ENCODE measurements at regions not wholly inside any gene's neighbourhood (a gene's known extent, or its start where the extent isn't known, plus 50 kb on each side); places are given as distances from the start of the nearest gene placed in this dataset.
"Not testable (repeated sequence)": the region's sequence is repeated elsewhere in the genome, so short reads cannot be mapped to it uniquely, and the experiment has no call there.

DNA sequence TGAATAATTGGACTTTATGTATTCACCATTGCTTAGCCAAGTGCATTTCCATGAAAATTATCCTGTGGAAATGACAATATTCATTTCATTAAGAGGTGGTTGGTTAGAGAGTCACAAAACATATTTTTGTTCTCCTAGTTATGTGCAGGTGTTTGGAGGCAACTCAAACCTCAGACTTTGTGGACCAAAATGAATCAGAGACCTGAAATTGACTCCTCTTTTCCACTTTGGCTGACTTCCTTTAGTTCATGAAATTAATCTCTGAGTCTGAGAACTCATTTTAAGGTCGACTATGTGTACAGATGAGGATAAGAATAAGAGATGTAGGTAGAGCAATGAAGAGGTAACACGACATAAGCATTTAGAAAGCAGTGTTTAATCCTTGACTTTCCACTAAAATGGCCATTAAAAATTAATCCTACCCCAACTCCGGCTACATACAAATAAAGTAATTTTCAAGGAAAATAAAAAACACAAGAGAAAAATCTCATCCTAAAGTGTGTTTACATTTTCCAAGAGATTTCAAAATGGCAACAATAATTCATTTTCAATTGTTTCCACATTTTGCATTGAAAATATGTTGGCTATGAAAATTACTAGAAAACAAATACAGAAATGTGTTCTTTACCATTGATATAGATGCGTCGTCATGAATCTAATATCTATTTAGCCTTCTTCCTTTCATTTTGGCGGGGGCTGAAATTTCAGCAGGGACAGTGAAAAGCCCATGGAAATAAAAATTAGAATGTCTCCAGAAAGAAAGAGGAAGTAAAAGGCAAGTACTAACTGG is 185.4 kb upstream of the CSNK1A1L start:
- no peak for DNase-seq

DNA sequence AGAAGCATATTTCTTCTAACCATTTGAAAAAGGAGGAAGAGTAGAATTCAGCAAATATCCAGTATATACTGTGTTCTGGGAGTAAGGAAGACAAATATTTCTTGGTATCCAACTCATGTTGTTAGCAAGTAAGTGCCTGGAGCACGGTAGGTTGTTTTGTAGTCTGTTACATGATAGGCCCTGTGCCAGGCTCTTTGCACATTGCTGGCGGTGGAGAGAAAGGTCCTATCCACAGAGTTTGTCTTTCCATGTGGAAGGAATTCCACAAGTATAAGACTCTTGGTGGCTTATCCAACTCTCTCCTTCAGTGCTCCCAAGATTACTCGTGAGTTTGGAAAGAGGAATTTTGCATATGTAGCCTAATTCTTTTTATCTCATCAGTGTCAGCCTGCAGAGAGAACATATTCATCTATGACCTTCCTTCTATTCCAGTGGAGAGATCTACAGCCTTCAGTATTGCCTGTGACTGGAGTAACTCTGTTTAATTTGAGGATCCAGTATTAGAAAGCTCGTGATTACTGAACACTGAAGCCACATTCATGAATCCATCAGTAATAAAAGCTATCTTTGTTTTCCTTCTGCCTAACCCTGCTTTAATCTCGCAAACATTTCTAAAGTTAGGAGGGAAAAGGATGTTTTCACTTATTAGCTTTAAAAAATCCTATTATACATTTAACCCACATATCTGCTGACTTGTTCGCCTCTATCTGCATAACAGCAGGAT is 183.9 kb upstream of the CSNK1A1L start:
- no peak for DNase-seq

DNA sequence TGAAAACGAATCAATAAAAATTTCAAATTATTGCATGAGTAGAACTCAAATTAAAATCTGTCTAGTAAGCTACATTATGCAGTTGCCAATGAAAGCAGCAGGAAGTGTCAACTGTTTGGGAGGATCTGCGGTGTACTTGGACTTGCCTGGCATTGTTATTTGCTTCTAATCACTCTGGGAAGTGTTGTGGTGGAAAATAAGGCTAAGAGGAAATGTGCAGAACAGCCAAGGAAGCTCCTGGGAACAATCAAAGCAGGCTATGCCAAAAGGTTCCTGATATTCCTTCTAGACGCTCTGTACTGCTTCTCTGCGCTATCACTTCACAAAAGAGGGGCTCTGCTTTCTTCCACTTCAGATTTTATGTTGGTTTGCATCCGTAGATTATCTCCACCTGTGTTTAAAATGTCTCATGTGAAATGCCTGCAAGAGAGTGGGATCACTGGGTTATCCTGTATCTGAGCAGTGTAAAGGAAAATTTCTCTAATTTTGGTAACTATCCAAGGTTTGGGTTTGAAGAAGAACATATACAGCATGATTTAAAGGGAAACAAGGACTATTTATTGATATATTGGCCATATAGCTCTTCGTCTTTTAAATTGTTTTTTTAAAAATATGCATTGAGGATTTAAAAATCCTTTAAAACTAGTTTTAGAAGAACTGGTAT is 182.7 kb upstream of the CSNK1A1L start:
- DNase-seq = no peak

DNA sequence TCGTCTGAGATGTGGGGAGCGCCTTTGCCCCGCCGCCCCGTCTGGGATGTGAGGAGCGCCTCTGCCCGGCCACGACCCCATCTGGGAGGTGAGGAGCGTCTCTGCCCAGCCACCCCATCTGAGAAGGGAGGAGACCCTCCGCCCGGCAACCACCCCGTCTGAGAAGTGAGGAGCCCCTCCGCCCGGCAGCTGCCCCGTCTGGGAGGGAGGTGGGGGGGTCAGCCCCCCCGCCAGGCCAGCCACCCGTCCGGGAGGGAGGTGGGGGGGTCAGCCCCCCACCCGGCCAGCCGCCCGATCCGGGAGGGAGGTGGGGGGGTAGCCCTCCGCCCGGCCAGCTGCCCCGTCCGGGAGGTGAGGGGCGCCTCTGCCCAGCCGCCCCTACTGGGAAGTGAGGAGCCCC is 174.8 kb upstream of the CSNK1A1L start:
- DNase-seq = not testable (repeated sequence)

DNA sequence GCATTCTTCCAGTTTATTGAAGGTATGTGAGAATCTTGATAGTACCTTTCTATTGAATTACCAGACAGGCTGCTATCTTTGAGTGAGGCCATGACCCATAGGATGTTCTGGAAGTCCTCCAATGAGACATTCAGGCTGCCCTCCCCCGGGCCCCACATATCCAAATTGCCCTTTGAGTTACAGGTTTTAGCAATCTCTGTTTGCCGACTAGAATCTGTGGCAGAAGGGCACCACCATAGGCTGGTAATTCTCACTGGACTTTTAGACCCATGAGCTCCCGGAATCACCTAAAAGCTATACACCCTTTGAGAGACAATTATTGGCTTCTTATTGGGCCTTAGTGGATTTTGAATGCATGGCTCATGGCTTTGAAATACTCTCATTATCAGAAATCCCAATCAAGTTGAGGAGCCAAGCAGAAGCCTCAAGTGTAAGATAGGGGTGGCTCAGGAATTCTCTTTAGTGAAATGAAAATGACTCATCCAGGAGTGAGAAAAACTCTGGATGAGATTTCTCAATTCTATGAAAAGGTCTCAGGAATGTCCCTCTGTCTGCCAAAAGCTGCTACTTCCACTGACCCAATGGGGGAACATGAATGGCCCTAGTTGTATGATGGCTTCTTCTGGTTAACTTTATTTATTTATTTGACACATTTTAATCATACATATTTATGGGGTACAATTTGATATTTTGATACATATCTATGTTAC is 172.1 kb upstream of the CSNK1A1L start:
- DNase-seq = no peak

DNA sequence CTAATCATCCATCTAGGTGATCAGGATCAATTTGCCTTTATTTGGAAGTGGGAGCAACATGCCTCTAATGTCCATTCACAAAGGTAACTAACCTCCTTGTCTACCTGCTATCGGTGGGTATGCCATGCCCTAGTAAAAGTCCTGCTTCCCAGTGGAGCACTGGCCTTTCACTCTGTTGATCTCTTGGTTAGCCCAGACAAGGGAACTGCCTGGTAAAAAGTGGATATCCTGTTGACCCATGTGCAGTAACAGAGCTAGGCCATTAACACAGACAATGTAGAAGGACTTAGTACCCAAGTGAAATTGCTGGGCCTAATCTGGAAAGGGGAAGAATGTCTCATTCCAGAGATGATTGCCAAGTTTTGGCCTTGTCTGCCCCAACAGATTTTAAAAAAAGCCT is 171.5 kb upstream of the CSNK1A1L start:
- no peak for DNase-seq

DNA sequence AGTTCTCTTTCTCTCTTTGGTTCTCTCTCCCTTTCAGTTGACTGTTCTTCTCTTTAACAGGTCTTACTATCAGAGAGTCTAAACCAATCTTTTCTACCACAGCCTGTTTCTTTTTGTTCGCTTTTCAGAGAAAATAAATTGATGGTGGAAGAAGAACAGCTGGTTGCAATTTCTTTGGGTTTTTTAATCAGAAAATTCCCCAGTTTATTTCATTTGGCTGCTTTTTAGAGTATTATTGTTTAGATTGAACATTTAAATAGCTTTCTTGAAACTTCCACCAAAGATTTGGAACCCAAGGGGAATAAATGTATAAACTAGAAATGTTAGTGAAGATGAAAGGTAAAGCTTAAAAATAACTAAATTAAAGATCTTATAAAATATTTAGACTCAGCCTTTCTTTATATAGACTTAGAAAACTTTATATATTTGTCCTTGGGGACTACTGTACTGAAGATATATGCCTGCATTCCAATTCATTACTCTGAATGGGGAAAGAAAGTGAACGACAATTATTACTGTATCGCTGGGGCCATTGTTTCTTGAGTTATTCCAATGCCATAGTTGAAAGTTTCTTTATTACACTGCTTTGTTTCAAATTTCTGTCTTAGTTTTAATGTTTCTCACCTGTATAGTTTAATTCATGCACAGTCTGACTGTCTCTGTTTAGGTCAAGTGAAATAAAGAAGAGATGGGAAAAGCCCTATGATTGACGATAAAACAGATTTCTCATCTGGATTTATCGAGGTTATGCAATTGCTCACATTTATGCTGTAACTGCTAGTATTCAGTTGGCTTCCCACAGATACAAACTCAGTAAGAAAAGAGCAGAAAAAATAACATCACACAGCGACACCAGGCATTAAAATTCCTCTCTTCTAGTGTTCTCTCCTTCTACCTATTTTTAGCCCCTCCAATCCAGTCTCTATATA is 169.4 kb upstream of the CSNK1A1L start:
- DNase-seq = no peak

DNA sequence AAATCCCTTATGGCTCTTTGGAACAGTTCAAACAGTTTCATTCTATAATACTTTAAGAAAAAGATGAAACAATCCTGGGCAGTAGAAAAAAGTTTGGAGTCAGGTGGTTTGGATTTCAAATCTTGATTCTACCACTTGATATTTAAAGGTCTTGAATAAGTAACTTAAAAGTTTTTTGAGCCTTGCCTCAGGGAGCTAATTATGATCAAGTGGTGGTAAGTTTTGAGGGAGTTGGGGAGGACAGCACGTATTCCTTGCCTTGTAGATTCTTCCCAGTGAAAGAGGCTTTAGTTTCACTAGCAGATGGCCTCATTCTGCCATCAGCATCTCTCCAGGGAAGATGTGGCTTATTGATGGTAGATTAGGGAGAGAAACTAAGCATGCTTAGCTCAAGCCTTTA is 168.4 kb upstream of the CSNK1A1L start:
- DNase-seq = no peak

DNA sequence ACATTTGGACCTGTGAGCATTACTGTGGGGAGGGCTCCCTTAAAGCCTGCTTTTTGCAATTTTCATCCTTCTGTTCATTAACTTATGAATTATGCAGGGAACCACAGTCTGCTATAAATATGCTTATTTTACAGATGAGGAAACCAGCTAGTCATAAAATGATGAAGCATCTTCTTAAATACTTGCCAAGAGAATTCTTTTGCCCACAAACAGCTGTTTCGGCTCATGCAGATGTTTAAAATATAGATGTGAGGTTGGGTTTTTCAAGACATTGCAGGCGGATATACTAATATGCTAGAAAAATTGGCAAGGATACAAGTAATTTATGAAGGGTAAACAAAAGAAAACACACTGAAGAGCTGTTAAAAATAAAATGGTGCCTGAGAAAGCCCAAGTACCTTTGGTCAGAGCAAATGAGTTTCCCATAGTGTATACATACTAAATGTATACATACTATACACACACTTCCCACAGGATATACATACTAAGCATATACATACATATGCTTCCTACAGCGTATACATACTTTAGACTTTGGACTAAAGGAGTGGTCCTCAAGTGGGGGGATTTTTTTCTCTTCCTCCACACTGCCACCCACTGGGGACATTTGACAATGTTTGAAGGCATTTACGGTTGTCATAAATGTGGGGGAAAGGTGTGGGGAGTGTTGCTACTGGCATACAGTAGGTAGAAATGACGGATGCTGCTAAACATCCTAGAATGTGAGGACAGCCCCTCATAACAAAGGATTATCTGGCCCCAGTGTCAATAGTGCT is 164.9 kb upstream of the CSNK1A1L start:
- no peak for DNase-seq

DNA sequence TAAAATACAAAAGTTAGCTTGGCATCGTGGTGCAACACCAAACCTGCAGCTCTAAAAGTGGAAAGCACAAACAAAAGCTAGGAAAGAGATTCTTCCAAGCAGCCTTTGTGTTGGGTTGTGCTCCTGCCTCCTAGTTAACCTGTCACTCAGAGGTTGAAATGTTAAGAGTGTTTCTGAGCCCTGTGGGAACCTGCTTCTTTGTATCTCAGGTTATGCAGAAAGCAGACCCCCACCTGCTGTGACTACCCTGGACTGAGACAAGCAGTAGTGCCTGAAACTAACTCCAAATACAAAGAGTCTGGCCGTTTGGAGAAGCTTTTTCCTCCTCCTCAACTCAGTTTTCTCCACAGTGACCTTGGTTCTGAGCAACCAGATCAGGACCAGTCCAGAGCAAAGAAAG is 158.4 kb upstream of the CSNK1A1L start:
- no peak for DNase-seq

DNA sequence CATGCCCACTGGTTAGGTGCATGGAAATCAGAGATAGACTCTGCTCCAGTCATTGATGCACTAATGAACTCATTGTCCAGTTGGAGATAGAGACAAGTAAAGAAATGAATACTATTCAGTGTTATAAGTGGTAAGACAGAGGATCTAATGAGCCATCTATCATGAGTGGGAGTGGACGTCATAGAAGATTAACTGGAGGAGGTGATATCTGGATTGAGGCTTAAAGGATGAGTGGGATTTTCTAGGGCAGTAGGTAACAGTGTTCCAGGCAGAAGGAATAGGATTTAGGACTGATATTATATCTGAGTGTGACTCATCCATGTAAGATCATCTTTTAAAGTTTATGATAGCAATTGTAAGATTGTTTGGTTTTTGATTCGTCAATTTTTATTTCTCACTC is 152.2 kb upstream of the CSNK1A1L start:
- DNase-seq = no peak

DNA sequence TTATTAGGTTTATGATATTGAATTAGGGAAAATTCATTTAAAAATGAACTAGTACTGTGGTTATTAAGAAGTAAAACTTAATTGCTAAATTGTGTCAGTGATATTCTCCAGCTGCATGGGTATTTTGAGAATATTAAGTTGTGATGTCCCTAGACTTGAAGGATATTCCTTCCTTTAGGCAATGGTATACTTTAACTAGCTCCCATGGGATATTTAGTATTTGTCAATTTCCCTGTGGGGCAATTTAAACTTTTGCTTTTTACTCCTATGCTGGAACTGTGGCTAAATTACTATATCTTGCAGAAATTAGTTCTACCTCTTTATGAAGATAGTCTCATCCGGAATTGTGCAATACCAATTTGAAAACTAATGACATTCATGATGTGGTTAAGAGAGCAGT is 151.6 kb upstream of the CSNK1A1L start:
- DNase-seq = no peak

DNA sequence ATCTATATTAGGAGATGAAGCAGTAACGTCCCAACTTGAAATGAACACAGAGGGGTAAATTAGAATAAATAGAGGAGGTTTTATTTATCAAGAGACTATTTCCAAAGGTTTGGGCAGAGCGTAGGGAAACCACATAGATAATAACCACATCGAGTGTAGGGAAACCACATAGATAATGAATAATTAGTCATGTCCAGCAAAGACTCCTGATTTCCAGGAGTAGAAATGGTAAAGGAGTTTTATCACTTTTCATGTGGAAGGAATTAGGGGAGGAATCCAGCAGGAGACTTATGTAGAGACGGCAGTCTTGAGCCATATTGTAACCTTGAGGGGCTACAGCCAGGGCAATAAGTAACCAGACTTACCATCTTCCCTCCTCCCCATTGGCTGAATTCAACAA is 136.3 kb upstream of the CSNK1A1L start:
- no peak for DNase-seq

DNA sequence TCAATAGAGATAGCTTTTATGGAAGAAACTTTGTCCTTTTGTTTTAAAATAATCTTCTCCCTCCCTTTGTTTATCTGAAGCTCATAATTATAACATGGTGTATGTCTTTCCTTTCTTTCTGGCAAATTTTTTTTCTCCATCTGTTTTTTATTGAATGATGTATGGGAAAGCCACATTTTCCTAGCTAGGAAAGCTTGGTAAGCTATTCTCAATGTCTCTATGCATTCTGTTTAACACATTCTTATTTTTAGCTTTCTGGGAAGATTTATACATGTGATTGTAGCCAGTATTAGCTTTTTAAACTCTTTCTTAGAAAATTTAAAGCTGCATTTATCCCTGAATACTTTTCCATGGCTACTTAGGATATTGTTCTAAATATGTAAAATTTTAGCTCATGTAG is 124.9 kb upstream of the CSNK1A1L start:
- DNase-seq = no peak

DNA sequence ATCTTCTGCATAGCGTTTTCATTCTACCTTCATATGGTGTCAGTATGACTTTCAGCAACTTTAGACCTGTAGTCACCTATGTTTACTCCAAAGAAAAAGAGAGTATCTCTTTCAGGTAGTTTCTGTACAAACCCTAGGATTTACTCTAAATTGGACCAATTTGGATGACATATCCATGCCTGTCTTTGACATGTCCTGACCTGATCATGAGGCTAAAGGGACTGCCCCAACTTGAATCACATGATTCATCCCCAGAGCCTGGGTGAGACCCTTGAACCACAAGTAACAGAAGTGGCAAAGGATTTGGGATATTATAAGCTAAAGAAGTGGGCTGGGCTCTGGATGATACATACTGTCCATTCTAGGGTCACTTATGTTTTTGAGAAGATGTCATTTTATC is 124.5 kb upstream of the CSNK1A1L start:
- no peak for DNase-seq

DNA sequence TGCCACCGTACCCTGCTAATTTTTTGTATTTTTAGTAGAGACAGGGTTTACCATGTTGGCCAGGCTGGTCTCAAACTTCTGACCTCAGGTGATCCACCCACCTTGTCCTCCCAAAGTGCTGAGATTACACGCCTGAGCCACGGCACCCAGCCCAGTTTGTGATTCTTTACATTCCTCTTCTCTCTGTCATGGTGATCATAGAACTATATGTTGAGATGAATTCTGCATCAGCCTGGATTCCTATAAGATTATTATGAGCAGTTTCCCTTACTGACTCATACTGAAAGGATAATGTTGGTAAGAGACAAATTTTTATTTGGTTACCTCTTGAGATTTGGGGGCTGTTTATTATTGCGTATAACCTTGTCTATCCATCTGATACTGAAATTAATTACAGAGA is 121.5 kb upstream of the CSNK1A1L start:
- no peak for DNase-seq

DNA sequence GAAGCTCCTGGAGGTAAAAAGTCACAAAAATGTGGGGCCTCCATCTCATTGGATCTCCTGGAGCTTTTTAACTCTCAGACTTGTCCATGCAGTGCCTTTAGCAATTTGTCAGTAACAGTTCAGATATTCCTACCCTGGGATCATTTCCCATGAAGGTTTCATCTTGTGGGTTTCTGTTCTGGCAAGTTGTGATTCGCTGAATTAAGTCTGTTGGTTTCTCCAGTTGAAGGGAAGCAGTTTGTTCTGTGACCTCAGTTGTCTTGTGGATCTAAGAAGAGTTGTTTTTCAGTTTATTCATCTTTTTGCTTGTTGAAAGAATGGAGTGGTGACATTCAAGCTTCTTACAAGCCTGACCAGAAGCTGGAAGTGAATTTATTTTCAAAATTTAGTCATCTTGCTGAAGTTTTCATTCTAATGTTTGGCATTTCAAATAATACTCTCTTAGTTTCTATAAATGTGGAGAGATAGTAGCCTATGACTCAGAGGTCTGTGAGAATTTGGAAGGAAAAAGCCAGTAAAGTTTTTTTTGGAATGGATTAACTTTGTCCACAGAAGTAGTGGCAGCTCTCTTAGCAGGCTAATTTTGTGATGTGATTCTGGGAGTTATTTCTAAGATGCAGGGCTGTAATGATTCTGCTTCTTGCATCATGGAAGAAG is 120.1 kb upstream of the CSNK1A1L start:
- DNase-seq = no peak

DNA sequence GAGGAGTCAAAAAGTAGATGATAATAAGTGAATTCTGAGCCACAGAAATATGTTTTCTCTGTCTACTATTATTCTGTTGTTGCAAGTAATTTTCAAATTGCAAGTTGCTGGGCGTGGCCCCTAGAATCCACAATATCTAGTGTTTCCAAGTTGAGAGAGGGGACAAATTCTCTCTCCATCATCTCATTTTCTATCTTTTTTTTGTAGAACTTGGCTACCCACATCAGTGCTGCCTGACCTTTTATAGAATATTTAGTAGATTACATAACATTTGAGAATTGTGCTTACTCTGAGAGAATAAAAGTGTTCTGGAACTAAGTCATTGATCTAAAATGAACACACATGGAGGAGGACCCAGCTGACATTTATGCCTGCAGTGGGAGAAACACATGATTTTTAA is 110.9 kb upstream of the CSNK1A1L start:
- no peak for DNase-seq

DNA sequence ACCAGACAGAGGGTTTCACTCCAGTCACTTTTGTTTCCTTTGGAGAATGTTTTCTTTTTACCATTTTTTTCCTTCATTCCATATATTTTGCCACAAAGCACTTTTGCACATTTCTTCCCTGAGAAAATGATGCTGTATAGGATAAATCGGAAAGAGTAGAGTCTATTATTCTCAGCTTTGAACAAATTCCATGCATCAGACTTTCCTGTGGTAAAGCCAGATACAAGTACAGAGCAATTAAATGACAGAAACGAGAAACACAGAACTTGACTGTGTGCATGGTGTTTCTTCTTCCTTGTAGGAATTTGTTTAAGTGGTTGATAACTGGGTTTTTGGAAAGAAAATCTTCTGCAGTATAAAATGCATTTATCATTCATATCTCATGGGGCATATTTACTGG is 107.4 kb upstream of the CSNK1A1L start:
- no peak for DNase-seq

DNA sequence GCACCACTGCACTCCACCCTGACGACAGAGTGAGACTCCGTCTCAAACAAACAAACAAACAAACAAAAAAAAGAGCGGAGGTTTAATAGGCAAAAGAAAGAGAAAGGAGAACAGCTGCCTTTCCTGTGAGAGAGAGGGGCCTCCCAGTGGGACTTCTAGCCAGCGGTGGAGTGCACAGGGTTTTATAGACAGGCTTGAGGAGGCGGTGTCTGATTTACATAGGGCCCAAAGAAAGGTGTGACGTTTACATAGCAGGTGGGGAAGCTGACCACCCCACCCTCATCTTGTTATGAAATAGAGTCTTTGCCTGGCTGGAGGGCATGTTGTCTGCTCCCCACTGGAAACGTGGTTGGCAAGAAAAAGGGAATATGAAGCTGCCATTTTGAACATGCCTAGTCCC is 106.0 kb upstream of the CSNK1A1L start:
- DNase-seq = no peak
